HG02852 (cell line): ENCODE measurements at regions not wholly inside any gene's neighbourhood (a gene's known extent, or its start where the extent isn't known, plus 50 kb on each side); places are given as distances from the start of the nearest gene placed in this dataset.
"Not testable (repeated sequence)": the region's sequence is repeated elsewhere in the genome, so short reads cannot be mapped to it uniquely, and the experiment has no call there.

ENCODE experiments used
- ATAC-seq: cut with Tn5 transposase; IDR thresholded peaks from one replicate; pipeline ENCODE4 v1.9.1; 2021; ENCODE audit warnings: mild to moderate bottlenecking, moderate library complexity; ENCODE audit not compliant: unreplicated experiment

DNA sequence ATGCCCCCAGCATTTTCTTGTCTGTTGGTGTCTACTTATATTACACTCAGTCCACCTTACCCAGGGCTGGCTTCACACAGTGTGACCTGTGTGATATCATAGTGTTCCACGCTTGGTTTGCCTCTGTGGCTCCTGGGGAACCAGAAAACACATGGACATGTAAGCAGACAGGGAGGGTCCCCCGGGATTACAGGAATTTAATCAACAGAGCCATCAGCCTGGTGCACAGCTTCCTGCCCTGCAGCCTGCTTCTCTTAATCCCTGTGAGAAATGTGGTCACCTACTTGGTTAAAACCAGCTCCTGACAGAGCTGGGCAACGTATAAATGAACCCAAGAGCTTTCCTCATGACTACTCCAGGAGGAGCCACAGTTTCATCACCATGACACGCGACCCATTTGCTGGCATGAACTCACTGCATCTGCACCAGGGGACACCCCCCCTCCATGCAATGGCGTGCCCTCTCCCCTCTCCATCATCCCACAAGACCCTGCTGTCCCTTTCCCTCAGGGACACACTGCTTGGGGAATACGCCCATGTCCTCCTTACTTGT, 152.1 kb downstream of the UQCRFS1 start:
- no peak for ATAC-seq

DNA sequence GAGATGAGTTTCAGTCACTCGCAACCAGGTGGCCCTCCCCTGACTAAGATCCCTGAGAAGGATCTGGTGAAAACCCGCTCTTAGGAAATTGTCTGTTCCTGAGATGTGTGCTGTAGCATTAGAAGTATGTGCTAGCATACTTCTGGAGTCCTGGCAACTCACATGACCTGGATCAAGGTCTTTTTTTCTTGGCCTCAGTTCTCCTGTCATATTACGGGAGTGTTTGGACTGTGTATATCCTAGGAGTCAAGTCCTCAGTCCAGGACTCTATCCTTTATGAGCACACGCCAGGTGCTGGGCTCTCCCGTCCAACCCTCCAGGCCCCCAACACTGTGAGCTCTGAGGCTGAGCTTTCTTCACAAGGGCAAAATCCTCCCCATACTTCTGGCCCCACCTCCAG, 156.4 kb downstream of the UQCRFS1 start:
- ATAC-seq = no peak

- ATAC-seq = no peak
Measured at GRCh38 chr19:29054886-29055675, 157.9 kb downstream of the UQCRFS1 start.

GRCh38 chr19:29048873-29049272, 164.1 kb downstream of the UQCRFS1 start:
- no peak for ATAC-seq

DNA sequence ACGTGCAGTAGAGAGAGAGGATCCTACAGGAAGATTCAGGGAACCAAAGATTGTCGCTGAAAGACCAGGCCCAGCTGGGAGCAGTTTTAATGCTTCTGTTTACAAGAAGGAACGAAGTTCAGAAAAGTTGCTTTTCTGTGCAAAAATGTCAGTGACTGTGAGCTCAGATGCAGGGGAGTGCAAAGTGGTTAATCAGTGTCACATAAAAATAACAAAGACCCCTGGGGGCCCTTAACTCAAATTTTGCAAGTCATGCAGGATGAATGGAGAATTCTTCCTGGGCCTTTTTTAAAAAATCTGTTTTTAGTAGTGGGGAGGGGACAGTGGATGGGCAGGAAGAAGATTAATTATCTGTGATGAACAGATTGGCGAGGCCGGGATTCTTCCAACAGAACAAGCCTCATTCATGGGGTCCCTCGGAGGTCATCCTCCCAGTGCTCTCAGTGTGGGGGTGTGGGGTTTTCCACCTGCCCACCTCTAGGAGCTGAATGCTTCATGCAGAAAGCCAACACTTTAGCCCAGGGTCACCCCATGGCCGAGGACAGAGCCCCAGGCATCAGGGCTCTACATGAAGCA, 167.2 kb downstream of the UQCRFS1 start:
- no peak for ATAC-seq

GRCh38 chr19:29044037-29044436, 168.9 kb downstream of the UQCRFS1 start:
- no peak for ATAC-seq

DNA sequence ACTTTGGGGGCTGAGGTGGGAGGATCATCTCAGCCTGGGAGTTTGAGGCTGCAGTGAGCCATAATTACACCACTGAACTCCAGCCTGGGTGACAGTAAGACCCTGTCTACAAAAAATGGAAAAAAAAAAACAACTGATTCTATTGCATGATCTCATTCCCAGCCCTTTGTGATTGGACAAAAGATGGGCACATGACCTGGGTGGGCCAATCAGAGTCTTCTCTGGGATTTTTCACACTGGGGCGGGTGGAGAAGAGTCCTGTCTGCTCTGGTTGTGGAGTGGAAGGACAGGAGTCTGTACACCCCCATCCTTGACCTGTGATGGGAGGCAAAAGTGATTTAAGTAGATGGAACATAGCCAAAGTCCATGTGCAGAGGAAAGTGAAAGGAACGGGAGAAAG, 170.5 kb downstream of the UQCRFS1 start:
- ATAC-seq = no peak

GRCh38 chr19:29040951-29041350, 172.0 kb downstream of the UQCRFS1 start:
- ATAC-seq = no peak

DNA sequence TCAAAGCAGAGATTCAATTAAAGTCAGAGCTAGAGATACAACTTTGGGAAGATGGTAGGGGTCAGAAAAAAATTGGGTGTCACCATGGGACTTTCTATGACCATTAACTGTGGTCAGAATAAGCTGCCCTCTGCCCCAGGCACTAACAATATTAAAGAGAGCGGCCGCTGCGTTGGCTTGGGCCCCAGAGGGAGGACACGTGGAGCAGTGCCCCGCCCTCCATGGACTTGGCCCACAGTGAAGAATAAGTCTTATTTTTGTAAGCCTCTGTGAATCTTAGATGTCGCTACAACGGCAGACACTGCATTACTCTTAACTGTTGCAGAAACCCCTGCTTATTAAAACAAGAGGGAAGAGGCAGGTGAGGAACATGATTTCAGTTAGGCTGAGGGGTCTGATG, 172.7 kb downstream of the UQCRFS1 start:
- ATAC-seq = no peak

GRCh38 chr19:29039036-29039435, 173.9 kb downstream of the UQCRFS1 start:
- not testable (repeated sequence) for ATAC-seq

- ATAC-seq = no peak
Measured at GRCh38 chr19:29031216-29031615, 181.7 kb downstream of the UQCRFS1 start.

DNA sequence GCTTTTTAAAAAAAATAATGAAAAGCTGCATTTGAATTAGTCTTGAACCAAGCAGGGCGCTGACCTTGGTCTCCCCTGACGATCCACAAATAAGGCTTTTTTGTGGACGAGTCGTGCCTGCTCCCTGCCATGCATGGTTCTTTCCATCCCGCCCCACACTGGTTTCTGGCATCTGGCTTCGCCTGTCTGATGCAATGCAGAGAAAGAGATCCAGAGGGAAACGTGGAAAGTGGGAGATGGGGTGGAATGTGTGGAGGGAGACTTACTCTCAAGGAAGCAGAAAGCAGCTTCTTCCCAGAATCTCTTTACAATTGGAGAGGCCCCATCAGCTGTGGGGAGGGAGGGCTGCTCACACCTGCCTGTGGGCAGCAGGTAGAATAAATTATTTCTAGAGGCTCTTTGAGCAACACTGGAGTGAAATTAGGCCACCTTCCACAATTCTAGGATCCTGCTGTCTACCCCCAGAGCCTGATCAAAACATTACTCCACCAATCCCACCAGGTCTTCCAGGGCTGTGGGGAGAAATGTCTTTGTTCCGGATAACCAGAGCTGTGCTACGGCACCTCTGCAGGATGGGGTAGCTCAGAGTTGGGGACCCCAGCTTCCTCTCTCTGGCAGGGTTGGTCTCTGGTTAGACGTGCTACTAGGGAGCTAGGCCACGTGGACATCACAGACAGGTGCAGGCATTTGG, 183.5 kb downstream of the UQCRFS1 start:
- no peak for ATAC-seq

DNA sequence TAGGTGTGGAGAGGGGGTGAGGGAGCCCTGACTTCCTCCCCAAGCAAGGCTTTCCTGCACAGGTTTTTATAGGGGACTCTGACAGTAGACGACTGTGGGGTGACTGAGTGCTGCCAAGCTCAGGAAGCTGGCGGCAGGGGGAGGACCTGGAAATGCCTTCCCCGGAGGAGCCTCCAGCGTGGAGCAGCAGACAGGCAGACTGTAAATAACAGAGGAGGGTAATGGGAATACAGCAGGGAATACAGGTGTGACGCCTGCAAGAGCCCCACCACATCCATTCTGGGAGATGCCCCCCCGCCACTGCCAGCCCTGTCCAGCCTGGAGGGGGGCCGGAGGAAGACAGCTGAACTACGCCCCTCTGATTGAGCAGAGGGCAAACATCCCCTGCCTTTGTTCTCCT, 190.4 kb downstream of the UQCRFS1 start:
- no peak for ATAC-seq

DNA sequence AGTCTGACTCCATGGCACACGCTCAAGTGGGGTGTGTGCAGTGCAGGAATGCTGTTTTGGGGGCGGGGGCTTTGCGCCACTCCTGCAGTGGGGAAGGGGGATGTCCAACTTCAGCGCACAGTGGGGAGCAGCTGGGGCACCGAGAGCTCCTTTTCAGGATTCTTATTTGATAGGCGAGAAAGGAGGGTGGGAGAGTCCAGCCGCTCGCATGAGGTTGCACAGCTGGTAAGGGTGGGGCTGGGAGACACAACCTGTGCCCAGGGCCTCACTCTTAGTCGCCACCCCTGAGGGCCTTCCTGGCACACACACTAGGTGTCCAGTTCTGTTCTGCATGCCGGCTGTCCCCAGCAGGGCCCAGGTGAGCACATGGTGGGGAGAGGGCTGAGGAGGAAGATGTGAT, 190.8 kb downstream of the UQCRFS1 start:
- ATAC-seq = no peak

DNA sequence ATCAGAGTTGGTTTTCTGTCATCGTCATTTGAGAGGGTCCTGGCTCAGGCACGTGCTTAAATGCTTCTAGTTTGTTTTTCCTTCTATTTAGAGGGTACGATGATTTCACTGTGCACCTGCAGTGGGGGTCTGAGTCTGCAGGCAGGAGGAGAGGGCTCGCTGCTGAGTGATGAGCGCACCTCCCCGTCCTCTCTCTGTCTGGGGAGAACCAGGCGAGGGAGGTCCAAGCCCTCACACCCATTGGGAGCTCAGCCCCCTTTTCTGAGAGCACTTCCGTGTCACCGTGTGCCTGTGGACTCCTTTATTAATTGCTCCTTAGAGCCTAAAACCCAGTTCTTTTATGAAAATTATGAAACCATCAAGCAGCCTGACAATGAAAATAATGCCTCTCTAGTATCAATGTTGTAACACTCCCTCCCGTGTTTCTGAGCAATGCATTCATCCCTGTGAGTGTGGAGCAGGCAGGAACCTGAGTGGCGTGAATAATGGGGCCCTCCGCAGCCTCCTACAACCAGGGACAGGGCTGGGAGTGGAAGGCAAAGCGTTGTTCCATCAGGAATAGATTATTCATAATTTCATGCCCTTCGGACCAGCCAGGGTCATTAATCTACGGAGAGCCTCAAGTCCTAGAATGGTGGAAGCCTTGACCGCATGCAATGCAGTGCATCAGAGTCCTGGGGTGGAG, 191.6 kb downstream of the UQCRFS1 start:
- ATAC-seq = no peak

GRCh38 chr19:29019403-29019802, 193.5 kb downstream of the UQCRFS1 start:
- ATAC-seq = no peak

GRCh38 chr19:29018542-29018941, 194.4 kb downstream of the UQCRFS1 start:
- no peak for ATAC-seq

DNA sequence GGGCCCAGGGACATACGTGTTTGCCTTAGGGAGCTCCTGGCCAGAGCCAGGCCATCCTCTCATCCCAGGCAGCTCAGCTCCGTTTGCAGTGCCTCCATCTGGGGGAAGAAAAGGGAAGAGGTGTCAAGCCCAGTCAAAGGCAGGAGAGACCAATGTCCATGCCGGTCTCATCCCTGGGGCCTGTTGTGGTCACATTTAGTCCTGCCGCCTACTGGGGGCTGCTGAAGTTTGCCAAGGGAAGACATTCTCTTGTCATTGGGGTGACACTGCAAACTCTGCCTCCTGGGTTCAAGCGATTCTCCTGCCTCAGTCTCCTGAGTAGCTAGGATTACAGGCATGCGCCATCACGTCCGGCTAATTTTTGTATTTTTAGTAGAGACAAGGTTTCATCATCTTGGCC, 195.2 kb downstream of the UQCRFS1 start:
- no peak for ATAC-seq

GRCh38 chr19:29016926-29017760, 195.8 kb downstream of the UQCRFS1 start:
- no peak for ATAC-seq

DNA sequence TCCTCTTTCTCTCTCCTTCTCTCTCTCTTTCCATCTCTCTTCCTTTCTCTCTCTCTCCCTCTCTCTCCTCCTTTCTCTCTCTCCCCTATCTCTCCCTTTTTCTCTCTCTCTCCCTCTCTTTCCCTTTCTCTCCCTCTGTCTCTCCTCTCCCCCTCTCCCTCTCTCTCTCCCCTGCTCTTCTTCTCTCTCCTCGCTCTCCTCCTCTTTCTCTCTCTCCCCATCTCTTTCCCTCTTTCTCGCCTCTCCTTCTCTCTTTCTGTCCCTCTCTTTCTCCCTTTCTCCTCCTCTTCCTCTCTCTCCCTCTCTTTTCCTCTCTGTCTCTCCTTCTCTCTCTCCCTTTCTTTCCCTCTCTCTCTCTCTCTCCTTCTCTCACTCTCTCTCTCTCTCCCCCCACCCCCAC, 196.6 kb downstream of the UQCRFS1 start:
- ATAC-seq = no peak
